ENCODE measurements at regions not wholly inside any gene's neighbourhood (a gene's known extent, or its start where the extent isn't known, plus 50 kb on each side); places are given as distances from the start of the nearest gene placed in this dataset.

GRCh38 chr18:28711096-28711495 lies 534.2 kb upstream of the CDH2 start:
- Mint-ChIP-seq H3K27ac (no peak overlapping the region), H3K27me3 (no peaks in the 10 kb centered on the region), H3K4me1 (ENCODE audit: unreplicated experiment) (peaks cover 5% of the 10 kb centered on the region), H3K36me3 (no peaks in the 10 kb centered on the region), H3K9me3 (no peaks in the 10 kb centered on the region), H3K4me3 (no peak overlapping the region)
- no peak for DNase-seq (ENCODE audit: extremely low spot score, unreplicated experiment)
- TF ChIP-seq CTCF (conservative IDR thresholded peaks at IDR 0.05) = no peak

DNA sequence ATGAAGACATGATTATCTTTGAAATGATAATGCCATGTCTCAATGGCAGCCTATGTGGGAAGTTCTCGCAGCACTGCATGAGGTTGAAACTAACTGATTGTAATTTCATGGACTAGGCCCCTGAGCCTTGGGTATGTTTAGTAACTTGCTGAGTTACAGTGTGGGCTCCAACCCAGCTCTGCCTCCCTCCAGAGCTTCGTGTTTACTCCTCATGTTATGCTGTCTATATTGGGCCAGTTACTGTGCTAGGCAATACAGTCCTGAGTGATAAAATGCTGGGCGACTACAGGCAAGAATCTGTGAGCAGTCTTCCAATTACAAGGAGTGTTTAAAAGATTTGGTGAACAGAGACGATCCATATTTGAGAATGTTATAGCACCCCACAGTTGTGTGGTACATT lies 530.1 kb upstream of the CDH2 start:
- no peak for TF ChIP-seq CTCF (conservative IDR thresholded peaks at IDR 0.05)
- Mint-ChIP-seq H3K4me1 (ENCODE audit: unreplicated experiment) (peaks cover 10% of the 10 kb centered on the region), H3K4me3 (no peak overlapping the region), H3K27ac (no peak overlapping the region), H3K27me3 (no peaks in the 10 kb centered on the region), H3K9me3 (peaks cover 2% of the 10 kb centered on the region), H3K36me3 (no peaks in the 10 kb centered on the region)
- no peak for DNase-seq (ENCODE audit: extremely low spot score, unreplicated experiment)

DNA sequence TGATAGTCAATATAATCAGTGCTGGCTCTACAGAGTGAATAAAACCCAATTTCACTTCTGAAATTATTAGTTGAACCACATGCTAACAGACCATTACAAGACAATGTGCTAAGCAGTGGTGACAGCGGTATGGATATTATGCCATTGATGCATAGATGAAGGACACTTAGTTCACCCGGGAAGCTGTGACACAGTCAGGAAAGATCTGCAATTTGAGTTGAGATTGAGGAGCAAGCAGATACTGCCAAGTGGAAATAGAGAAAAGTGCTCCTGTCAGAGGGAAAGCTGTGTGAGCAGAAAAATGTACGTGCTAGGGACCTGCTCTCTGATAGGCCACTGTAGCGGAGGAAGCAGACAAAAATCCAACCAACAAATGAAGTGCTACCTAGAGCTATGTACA lies 529.5 kb upstream of the CDH2 start:
- no peak overlapping the region for H3K4me3 Mint-ChIP-seq
- H3K4me1 Mint-ChIP-seq (ENCODE audit: unreplicated experiment) = peaks cover 10% of the 10 kb centered on the region
- TF ChIP-seq CTCF (conservative IDR thresholded peaks at IDR 0.05) = no peak
- H3K27ac Mint-ChIP-seq = no peak overlapping the region
- H3K27me3 Mint-ChIP-seq = no peaks in the 10 kb centered on the region
- peaks cover 6% of the 10 kb centered on the region for H3K9me3 Mint-ChIP-seq
- no peaks in the 10 kb centered on the region for H3K36me3 Mint-ChIP-seq
- DNase-seq (ENCODE audit: extremely low spot score, unreplicated experiment) = no peak

- Mint-ChIP-seq H3K27ac (no peak overlapping the region), H3K36me3 (no peaks in the 10 kb centered on the region), H3K4me1 (ENCODE audit: unreplicated experiment) (peaks cover 10% of the 10 kb centered on the region), H3K9me3 (peaks cover 6% of the 10 kb centered on the region), H3K27me3 (no peaks in the 10 kb centered on the region), H3K4me3 (no peak overlapping the region)
- no peak for TF ChIP-seq CTCF (conservative IDR thresholded peaks at IDR 0.05)
- DNase-seq (ENCODE audit: extremely low spot score, unreplicated experiment) = no peak
Observed at GRCh38 chr18:28705482-28705881, 528.6 kb upstream of the CDH2 start.

- no peak overlapping the region for H3K4me3 Mint-ChIP-seq
- peaks cover 28% of the 10 kb centered on the region for H3K4me1 Mint-ChIP-seq (ENCODE audit: unreplicated experiment)
- DNase-seq (ENCODE audit: extremely low spot score, unreplicated experiment) = no peak
- peaks cover 12% of the 10 kb centered on the region for H3K9me3 Mint-ChIP-seq
- no peaks in the 10 kb centered on the region for H3K27me3 Mint-ChIP-seq
- H3K27ac Mint-ChIP-seq = no peak overlapping the region
- TF ChIP-seq CTCF (conservative IDR thresholded peaks at IDR 0.05) = no peak
- no peaks in the 10 kb centered on the region for H3K36me3 Mint-ChIP-seq
Observed at GRCh38 chr18:28692337-28692736, 515.4 kb upstream of the CDH2 start.

GRCh38 chr18:28691496-28691840 lies 514.5 kb upstream of the CDH2 start:
- H3K27ac Mint-ChIP-seq = peak overlapping the region; percentile 46
- TF ChIP-seq CTCF (conservative IDR thresholded peaks at IDR 0.05) = no peak
- H3K4me1 Mint-ChIP-seq (ENCODE audit: unreplicated experiment) = peaks cover 28% of the 10 kb centered on the region
- H3K36me3 Mint-ChIP-seq = no peaks in the 10 kb centered on the region
- H3K4me3 Mint-ChIP-seq = peak overlapping the region; percentile 63
- no peak for DNase-seq (ENCODE audit: extremely low spot score, unreplicated experiment)
- no peaks in the 10 kb centered on the region for H3K27me3 Mint-ChIP-seq
- peaks cover 9% of the 10 kb centered on the region for H3K9me3 Mint-ChIP-seq
